Stomach smooth muscle (tissue), 2 donors: ENCODE measurements at regions not wholly inside any gene's neighbourhood (a gene's known extent, or its start where the extent isn't known, plus 50 kb on each side); places are given as distances from the start of the nearest gene placed in this dataset.

Experiments
- H3K27ac ChIP-seq: one replicate; pipeline ENCODE4 v1.7.0; 2013; ENCODE audit warnings: mild to moderate bottlenecking, low read length, inconsistent platforms
- H3K27me3 ChIP-seq, 2 donors: one replicate each; pipeline ENCODE4 v1.7.0; 2013; ENCODE audit warnings: low read length in 2 of 2; ENCODE audit not compliant: insufficient read depth in 2 of 2, control insufficient read depth in 1 of 2
- H3K36me3 ChIP-seq, 2 donors: one replicate each; pipeline ENCODE4 v1.7.0; 2013; ENCODE audit warnings: low read length in 2 of 2; ENCODE audit not compliant: control insufficient read depth in 2 of 2, insufficient read depth in 2 of 2
- H3K4me1 ChIP-seq: one replicate; pipeline ENCODE4 v1.7.0; 2013; ENCODE audit warnings: low read length; ENCODE audit not compliant: control insufficient read depth, insufficient read depth
- H3K4me3 ChIP-seq, 2 donors: one replicate each; pipeline ENCODE4 v1.7.0; 2013; ENCODE audit warnings: low read length in 2 of 2
- H3K9ac ChIP-seq, 2 donors: one replicate each; pipeline ENCODE4 v1.7.0; 2013; ENCODE audit warnings: low read length in 2 of 2, mild to moderate bottlenecking in 1 of 2
- H3K9me3 ChIP-seq, 2 donors: one replicate each; pipeline ENCODE4 v1.7.0; 2013; ENCODE audit warnings: low read length in 2 of 2; ENCODE audit not compliant: control insufficient read depth in 2 of 2
- donor health status: healthy.
- donor health status: Pancreatic carcinoma.

- H3K27me3 ChIP-seq = no peaks in the 10 kb centered on the region
- H3K9ac ChIP-seq = no peak overlapping the region
- no peaks in the 10 kb centered on the region for H3K36me3 ChIP-seq
- H3K9me3 ChIP-seq = peaks cover 0 to 5% of the 10 kb centered on the region in 2 donors
- H3K27ac ChIP-seq = no peak overlapping the region
- no peak overlapping the region for H3K4me3 ChIP-seq
- H3K4me1 ChIP-seq = no peaks in the 10 kb centered on the region
These were observed 101.6 kb upstream of the DLX2 start for GRCh38 chr2:172204309-172204708.

- peaks cover 0 to 5% of the 10 kb centered on the region in 2 donors for H3K9me3 ChIP-seq
- no peak overlapping the region for H3K27ac ChIP-seq
- H3K9ac ChIP-seq = no peak overlapping the region
- H3K36me3 ChIP-seq = no peaks in the 10 kb centered on the region
- no peaks in the 10 kb centered on the region for H3K4me1 ChIP-seq
- no peak overlapping the region for H3K4me3 ChIP-seq
- no peaks in the 10 kb centered on the region for H3K27me3 ChIP-seq
These were observed 102.1 kb upstream of the DLX2 start for GRCh38 chr2:172204762-172205161.

- Histone ChIP-seq H3K4me3 (no peak overlapping the region), H3K27ac (no peak overlapping the region), H3K27me3 (no peaks in the 10 kb centered on the region), H3K9ac (no peak overlapping the region), H3K9me3 (peaks cover 0 to 2% of the 10 kb centered on the region in 2 donors), H3K36me3 (no peaks in the 10 kb centered on the region), H3K4me1 (no peaks in the 10 kb centered on the region)
These were observed 102.6 kb upstream of the DLX2 start for GRCh38 chr2:172205292-172205691.

- Histone ChIP-seq H3K27ac (no peak overlapping the region), H3K27me3 (no peaks in the 10 kb centered on the region), H3K9ac (no peak overlapping the region), H3K4me1 (no peaks in the 10 kb centered on the region), H3K9me3 (no peaks in the 10 kb centered on the region), H3K36me3 (no peaks in the 10 kb centered on the region), H3K4me3 (no peak overlapping the region)
These were observed 105.2 kb upstream of the DLX2 start for GRCh38 chr2:172207911-172208310.

- Histone ChIP-seq H3K27me3 (peaks cover 0 to 2% of the 10 kb centered on the region in 2 donors), H3K4me1 (no peaks in the 10 kb centered on the region), H3K36me3 (no peaks in the 10 kb centered on the region), H3K9ac (no peak overlapping the region), H3K4me3 (no peak overlapping the region), H3K27ac (no peak overlapping the region), H3K9me3 (no peaks in the 10 kb centered on the region)
These were observed 106.2 kb upstream of the DLX2 start for GRCh38 chr2:172208791-172209325.

- no peaks in the 10 kb centered on the region for H3K9me3 ChIP-seq
- H3K27ac ChIP-seq = no peak overlapping the region
- H3K4me1 ChIP-seq = no peaks in the 10 kb centered on the region
- H3K36me3 ChIP-seq = no peaks in the 10 kb centered on the region
- no peak overlapping the region for H3K9ac ChIP-seq
- no peak overlapping the region for H3K4me3 ChIP-seq
- H3K27me3 ChIP-seq = peaks cover 0 to 2% of the 10 kb centered on the region in 2 donors
These were observed 107.9 kb upstream of the DLX2 start for GRCh38 chr2:172210599-172210998.

- no peaks in the 10 kb centered on the region for H3K4me1 ChIP-seq
- H3K27me3 ChIP-seq = peaks cover 0 to 2% of the 10 kb centered on the region in 2 donors
- H3K9me3 ChIP-seq = no peaks in the 10 kb centered on the region
- no peaks in the 10 kb centered on the region for H3K36me3 ChIP-seq
- no peak overlapping the region for H3K9ac ChIP-seq
- H3K27ac ChIP-seq = no peak overlapping the region
- no peak overlapping the region for H3K4me3 ChIP-seq
These were observed 108.8 kb upstream of the DLX2 start for GRCh38 chr2:172211512-172211911.

- no peak overlapping the region for H3K27ac ChIP-seq
- no peak overlapping the region for H3K4me3 ChIP-seq
- no peak overlapping the region for H3K9ac ChIP-seq
- no peaks in the 10 kb centered on the region for H3K36me3 ChIP-seq
- no peaks in the 10 kb centered on the region for H3K9me3 ChIP-seq
- peaks cover 0 to 4% of the 10 kb centered on the region in 2 donors for H3K27me3 ChIP-seq
- H3K4me1 ChIP-seq = no peaks in the 10 kb centered on the region
These were observed 110.6 kb upstream of the DLX2 start for GRCh38 chr2:172213116-172213860.

- Histone ChIP-seq H3K9ac (no peak overlapping the region), H3K9me3 (no peaks in the 10 kb centered on the region), H3K27me3 (peaks cover 0 to 4% of the 10 kb centered on the region in 2 donors), H3K4me3 (no peak overlapping the region), H3K4me1 (no peaks in the 10 kb centered on the region), H3K27ac (no peak overlapping the region), H3K36me3 (no peaks in the 10 kb centered on the region)
These were observed 111.6 kb upstream of the DLX2 start for GRCh38 chr2:172214252-172214651.

GRCh38 chr2:172215172-172215935 lies 112.7 kb upstream of the DLX2 start:
- H3K4me1 ChIP-seq = no peaks in the 10 kb centered on the region
- H3K27ac ChIP-seq = no peak overlapping the region
- no peak overlapping the region for H3K9ac ChIP-seq
- no peak overlapping the region for H3K4me3 ChIP-seq
- no peaks in the 10 kb centered on the region for H3K36me3 ChIP-seq
- H3K9me3 ChIP-seq = no peaks in the 10 kb centered on the region
- H3K27me3 ChIP-seq = peaks cover 0 to 4% of the 10 kb centered on the region in 2 donors

GRCh38 chr2:172215936-172216335 lies 113.2 kb upstream of the DLX2 start:
- Histone ChIP-seq H3K27me3 (peaks cover 0 to 4% of the 10 kb centered on the region in 2 donors), H3K9ac (no peak overlapping the region), H3K36me3 (no peaks in the 10 kb centered on the region), H3K9me3 (no peaks in the 10 kb centered on the region), H3K4me1 (no peaks in the 10 kb centered on the region), H3K4me3 (no peak overlapping the region), H3K27ac (no peak overlapping the region)
